CD4-positive, alpha-beta T cell (primary cell): ENCODE measurements at regions not wholly inside any gene's neighbourhood (a gene's known extent, or its start where the extent isn't known, plus 50 kb on each side); places are given as distances from the start of the nearest gene placed in this dataset.

Experiments
- ATAC-seq: fragments of 200-7000 bp; cut with Tn5 transposase; one replicate; pipeline ENCODE4 v1.10.0; 2022; ENCODE audit warnings: mild to moderate bottlenecking; ENCODE audit not compliant: poor library complexity
- CTCF ChIA-PET: fragments of 350-600 bp; sonication (Branson Sonifier 250); formaldehyde crosslinking; loops from one replicate; lab custom pipeline; 2021; ENCODE audit warnings: antibody characterized with exemption, inconsistent platforms; lab: Charles Lee
- POLR2A ChIA-PET: fragments of 350-600 bp; sonication (Branson Sonifier 250); formaldehyde crosslinking; loops from one replicate; lab custom pipeline; 2021; ENCODE audit warnings: antibody characterized with exemption, inconsistent platforms; lab: Charles Lee
- DNase-seq, 14 experiments: peaks; one replicate each; pipeline ENCODE4 v3.0.0-alpha.2; 2013 to 2020; ENCODE audit warnings: mixed read lengths in 2 of 14
- H3K27ac ChIP-seq, 2 donors: one replicate each; pipeline versions ENCODE4 v1.5.1 to v1.7.0; 2013; ENCODE audit warnings: low read length in 2 of 2, low read depth in 1 of 2, mild to moderate bottlenecking in 1 of 2
- H3K27me3 ChIP-seq, 2 experiments: 1 replicate in 1 of 2; 2 replicates in 1 of 2; pipeline versions ENCODE4 v1.6.1 to v1.7.0; 2013; ENCODE audit warnings: low read length in 2 of 2, control low read depth in 1 of 2, mild to moderate bottlenecking in 1 of 2, moderate library complexity in 1 of 2; ENCODE audit not compliant: insufficient read depth in 2 of 2, control insufficient read depth in 1 of 2
- H3K36me3 ChIP-seq: one replicate; pipeline ENCODE4 v1.6.1; 2013; ENCODE audit warnings: low read length, control low read depth; ENCODE audit not compliant: insufficient read depth
- H3K4me1 ChIP-seq: one replicate; pipeline ENCODE4 v1.6.1; 2013; ENCODE audit warnings: low read length, control low read depth; ENCODE audit not compliant: insufficient read depth
- H3K4me3 ChIP-seq: one replicate; pipeline ENCODE4 v1.5.1; 2013; ENCODE audit warnings: mild to moderate bottlenecking, low read length, moderate library complexity
- H3K9me3 ChIP-seq, 2 experiments: 1 replicate in 1 of 2; 2 replicates in 1 of 2; pipeline versions ENCODE4 v1.6.1 to v1.7.0; 2013; ENCODE audit warnings: low read length in 2 of 2, mild to moderate bottlenecking in 2 of 2, control low read depth in 1 of 2, moderate library complexity in 1 of 2; ENCODE audit not compliant: control insufficient read depth in 1 of 2, insufficient read depth in 1 of 2
- H3K27ac Mint-ChIP-seq: one replicate; pipeline ENCODE4 v1.8.0; 2020; ENCODE audit warnings: mixed read lengths
- H3K27me3 Mint-ChIP-seq: one replicate; pipeline ENCODE4 v1.8.0; 2021; ENCODE audit warnings: mixed read lengths
- H3K36me3 Mint-ChIP-seq: one replicate; pipeline ENCODE4 v1.8.0; 2021; ENCODE audit warnings: low read depth, mixed read lengths
- H3K4me1 Mint-ChIP-seq: one replicate; pipeline ENCODE4 v1.8.0; 2021; ENCODE audit warnings: low read depth, mixed read lengths
- H3K4me3 Mint-ChIP-seq: one replicate; pipeline ENCODE4 v1.8.0; 2020; ENCODE audit warnings: mild to moderate bottlenecking, mixed read lengths
- H3K9me3 Mint-ChIP-seq: one replicate; pipeline ENCODE4 v1.8.0; 2020; ENCODE audit warnings: mixed read lengths
- CTCF ChIP-seq: fragments of 200-600 bp; IDR thresholded peaks from one replicate; pipeline ENCODE4 v1.8.0; 2022; ENCODE audit warnings: antibody characterized with exemption, mild to moderate bottlenecking
- intact Hi-C, 2 experiments: fragments of 100-400 bp; cut with DNase I in 1 of 2; cut with micrococcal nuclease in 1 of 2; formaldehyde crosslinking; loops; one replicate each; pipeline versions ENCODE4 v1.15.1 to v1.9.0; 2023 to 2025; cut with DNase I, micrococcal nuclease

DNA sequence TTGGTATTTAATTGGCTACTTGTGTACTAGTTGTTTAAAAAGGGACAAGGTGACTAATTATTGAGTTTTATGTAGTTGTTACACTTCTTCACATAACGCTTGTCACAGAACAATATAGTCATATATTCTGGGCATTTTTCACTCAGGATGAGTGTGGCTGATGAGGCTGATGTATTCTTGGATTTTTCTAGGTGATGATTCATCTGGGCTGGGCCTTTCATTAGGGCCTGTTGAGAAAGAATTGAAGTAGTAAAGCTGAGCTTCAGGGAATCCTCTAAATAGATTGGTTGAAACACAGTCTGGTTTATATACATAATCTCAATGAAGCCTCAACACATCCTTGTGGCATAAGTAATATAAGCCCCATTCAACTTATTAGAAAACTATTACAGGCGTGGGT is 445.7 kb downstream of the DAD1 start:
- ChIA-PET CTCF (no interaction called here), POLR2A (no interaction called here)
- Histone ChIP-seq H3K4me3 (no peak overlapping the region), H3K4me1 (no peaks in the 10 kb centered on the region), H3K9me3 (no peaks in the 10 kb centered on the region), H3K27me3 (no peaks in the 10 kb centered on the region), H3K27ac (no peak overlapping the region), H3K36me3 (no peaks in the 10 kb centered on the region)
- Mint-ChIP-seq H3K9me3 (no peaks in the 10 kb centered on the region), H3K27ac (no peak overlapping the region), H3K4me3 (no peak overlapping the region), H3K36me3 (no peaks in the 10 kb centered on the region), H3K4me1 (peaks cover 6% of the 10 kb centered on the region), H3K27me3 (no peaks in the 10 kb centered on the region)
- no peak for TF ChIP-seq CTCF
- DNase-seq (no peak), ATAC-seq (no peak)
- intact Hi-C loops = no loop called here

DNA sequence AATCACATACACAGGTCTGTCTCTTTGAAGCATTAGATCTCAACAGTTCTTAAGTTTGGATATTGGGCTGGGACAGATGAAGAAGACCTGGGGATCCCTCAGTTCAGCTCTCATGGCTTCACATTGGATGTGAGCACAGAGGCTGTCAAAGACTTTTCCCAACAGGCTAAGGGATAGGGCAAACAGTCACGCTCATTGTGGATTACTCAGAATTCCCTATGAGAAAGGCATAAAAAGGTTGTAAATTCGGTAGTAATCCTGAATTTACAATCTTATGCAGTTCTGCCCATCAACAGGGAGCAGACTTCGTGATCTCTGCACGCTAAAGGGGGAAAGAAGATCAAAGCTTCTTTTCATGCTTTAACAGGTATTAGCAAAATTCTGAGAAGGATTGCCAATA is 448.4 kb downstream of the DAD1 start:
- no peak overlapping the region for H3K27ac Mint-ChIP-seq
- POLR2A ChIA-PET = no interaction called here
- H3K4me1 ChIP-seq = no peaks in the 10 kb centered on the region
- DNase-seq (no peak), ATAC-seq (no peak)
- no peaks in the 10 kb centered on the region for H3K9me3 ChIP-seq
- H3K4me3 Mint-ChIP-seq = no peak overlapping the region
- no peaks in the 10 kb centered on the region for H3K4me1 Mint-ChIP-seq
- no peaks in the 10 kb centered on the region for H3K9me3 Mint-ChIP-seq
- CTCF ChIA-PET = no interaction called here
- H3K27me3 Mint-ChIP-seq = no peaks in the 10 kb centered on the region
- no peak overlapping the region for H3K4me3 ChIP-seq
- TF ChIP-seq CTCF = no peak
- H3K36me3 Mint-ChIP-seq = no peaks in the 10 kb centered on the region
- intact Hi-C loops = no loop called here
- H3K27ac ChIP-seq = no peak overlapping the region
- H3K27me3 ChIP-seq = no peaks in the 10 kb centered on the region
- H3K36me3 ChIP-seq = no peaks in the 10 kb centered on the region

DNA sequence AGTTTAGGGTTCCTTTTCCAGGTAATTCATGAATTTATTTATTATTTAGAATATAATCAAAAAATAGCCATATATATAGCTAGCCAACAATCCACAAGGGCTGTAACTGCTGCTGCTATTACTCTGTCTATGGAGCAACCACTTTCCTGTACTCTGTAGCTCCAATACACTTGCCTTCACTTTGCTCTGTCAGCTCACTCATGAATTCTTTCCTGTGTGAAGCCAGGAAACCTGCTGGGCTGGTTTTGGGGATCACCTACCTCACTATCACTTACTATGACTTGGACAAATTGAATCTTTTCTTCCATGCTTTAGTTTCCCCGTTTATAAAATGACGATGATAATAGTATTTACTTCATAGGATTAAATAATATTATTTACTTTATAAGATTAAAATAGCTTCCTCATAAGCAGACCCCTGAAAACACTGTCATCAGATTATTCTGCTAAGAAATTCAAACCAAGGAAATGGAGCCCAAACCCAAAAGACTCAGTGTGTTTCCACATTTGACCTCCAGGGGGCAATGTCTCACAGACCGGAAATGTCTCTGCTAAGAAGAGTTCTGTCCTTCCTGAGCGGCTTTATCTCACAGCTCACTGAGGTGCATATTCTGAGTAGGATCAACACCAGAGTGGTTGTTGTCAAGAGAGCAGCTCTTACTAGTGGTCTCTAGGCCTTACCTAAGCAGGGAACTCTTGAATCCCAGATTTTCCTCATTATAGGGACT is 457.1 kb downstream of the DAD1 start:
- intact Hi-C loops = no loop called here
- H3K4me1 Mint-ChIP-seq = no peaks in the 10 kb centered on the region
- Histone ChIP-seq H3K4me3 (no peak overlapping the region), H3K27ac (no peak overlapping the region), H3K36me3 (no peaks in the 10 kb centered on the region), H3K9me3 (no peaks in the 10 kb centered on the region), H3K4me1 (no peaks in the 10 kb centered on the region), H3K27me3 (no peaks in the 10 kb centered on the region)
- H3K27ac Mint-ChIP-seq = no peak overlapping the region
- ChIA-PET CTCF (interaction anchor here (1.3 kb wide), 1 partner anchor 20 kb away, joined by 3 read pairs; no protein-coding TSS in a partner anchor), POLR2A (no interaction called here)
- peak in 7 of 14 experiments; percentile 2 to 45 (median 39) for DNase-seq
- TF ChIP-seq CTCF = no peak
- H3K27me3 Mint-ChIP-seq = no peaks in the 10 kb centered on the region
- H3K4me3 Mint-ChIP-seq = no peak overlapping the region
- ATAC-seq = no peak
- H3K9me3 Mint-ChIP-seq = no peaks in the 10 kb centered on the region
- H3K36me3 Mint-ChIP-seq = no peaks in the 10 kb centered on the region
